OCI-LY3 (cell line): ENCODE measurements at regions not wholly inside any gene's neighbourhood (a gene's known extent, or its start where the extent isn't known, plus 50 kb on each side); places are given as distances from the start of the nearest gene placed in this dataset.

Source experiments
- EZH2phosphoT487 ChIP-seq: fragments of 200-600 bp; shearing (Covaris generic); IDR thresholded peaks from 2 replicates; pipeline ENCODE4 v1.6.1; 2018; ENCODE audit warnings: antibody characterized with exemption, mixed run types, low read depth
- TF ChIP-seq, protein P1 (sequence below): fragments of 200-600, 300-600 bp; sonication (generic); IDR thresholded peaks from 2 replicates; pipeline ENCODE4 v1.5.1; 2014; ENCODE audit warnings: antibody characterized with exemption, low read length, low read depth

DNA sequence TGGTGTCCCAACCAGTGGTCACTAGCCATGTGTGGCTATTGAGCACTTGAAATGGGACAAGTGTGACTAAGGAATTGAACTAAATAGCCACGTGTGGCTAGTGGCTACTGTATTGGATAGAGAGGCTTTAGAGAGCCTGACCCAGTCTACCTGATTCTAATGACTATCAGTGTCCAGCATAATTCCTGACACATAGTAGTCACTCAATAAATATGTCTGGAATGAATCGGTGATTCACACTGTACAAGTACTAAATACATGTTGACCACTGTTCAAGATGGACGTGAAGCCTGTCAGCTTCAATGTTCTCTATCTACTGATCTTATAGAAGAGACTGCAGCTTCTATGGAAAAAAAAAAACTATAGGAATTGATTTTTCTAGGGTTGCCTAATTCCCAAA is 57.7 kb upstream of the MAST4 start:
- TF ChIP-seq, protein P1, sequence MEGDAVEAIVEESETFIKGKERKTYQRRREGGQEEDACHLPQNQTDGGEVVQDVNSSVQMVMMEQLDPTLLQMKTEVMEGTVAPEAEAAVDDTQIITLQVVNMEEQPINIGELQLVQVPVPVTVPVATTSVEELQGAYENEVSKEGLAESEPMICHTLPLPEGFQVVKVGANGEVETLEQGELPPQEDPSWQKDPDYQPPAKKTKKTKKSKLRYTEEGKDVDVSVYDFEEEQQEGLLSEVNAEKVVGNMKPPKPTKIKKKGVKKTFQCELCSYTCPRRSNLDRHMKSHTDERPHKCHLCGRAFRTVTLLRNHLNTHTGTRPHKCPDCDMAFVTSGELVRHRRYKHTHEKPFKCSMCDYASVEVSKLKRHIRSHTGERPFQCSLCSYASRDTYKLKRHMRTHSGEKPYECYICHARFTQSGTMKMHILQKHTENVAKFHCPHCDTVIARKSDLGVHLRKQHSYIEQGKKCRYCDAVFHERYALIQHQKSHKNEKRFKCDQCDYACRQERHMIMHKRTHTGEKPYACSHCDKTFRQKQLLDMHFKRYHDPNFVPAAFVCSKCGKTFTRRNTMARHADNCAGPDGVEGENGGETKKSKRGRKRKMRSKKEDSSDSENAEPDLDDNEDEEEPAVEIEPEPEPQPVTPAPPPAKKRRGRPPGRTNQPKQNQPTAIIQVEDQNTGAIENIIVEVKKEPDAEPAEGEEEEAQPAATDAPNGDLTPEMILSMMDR: no peak
- TF ChIP-seq EZH2phosphoT487: no peak
